HG03066 (cell line): ENCODE measurements at regions not wholly inside any gene's neighbourhood (a gene's known extent, or its start where the extent isn't known, plus 50 kb on each side); places are given as distances from the start of the nearest gene placed in this dataset.

ENCODE experiments used
- ATAC-seq: cut with Tn5 transposase; IDR thresholded peaks from one replicate; pipeline ENCODE4 v1.9.1; 2021; ENCODE audit warnings: low read depth; ENCODE audit not compliant: unreplicated experiment

- ATAC-seq: no peak
Measured at GRCh38 chr3:22536541-22536940, 666.6 kb upstream of the UBE2E2 start.

DNA sequence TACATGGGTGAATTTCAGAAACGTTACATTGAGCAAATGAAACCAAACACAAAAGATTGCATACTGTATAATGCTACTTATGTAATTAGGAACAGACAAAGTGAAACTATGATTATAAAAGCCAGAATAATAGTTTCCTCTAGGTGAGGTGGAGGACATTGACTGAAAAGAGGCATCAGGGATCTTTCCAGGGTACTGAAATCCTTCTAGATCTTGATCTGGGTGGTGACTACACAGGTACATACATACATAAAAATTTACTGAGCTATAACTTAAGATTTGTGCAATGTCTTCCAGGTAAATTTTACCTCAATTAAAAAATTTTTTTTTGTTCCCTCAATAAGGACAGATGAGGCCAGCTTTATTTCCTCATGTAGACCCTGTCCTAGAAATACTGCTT is 665.6 kb upstream of the UBE2E2 start:
- ATAC-seq: no peak

GRCh38 chr3:22542311-22542710 is 660.8 kb upstream of the UBE2E2 start:
- no peak for ATAC-seq

GRCh38 chr3:22555753-22556435 is 647.2 kb upstream of the UBE2E2 start:
- no peak for ATAC-seq

DNA sequence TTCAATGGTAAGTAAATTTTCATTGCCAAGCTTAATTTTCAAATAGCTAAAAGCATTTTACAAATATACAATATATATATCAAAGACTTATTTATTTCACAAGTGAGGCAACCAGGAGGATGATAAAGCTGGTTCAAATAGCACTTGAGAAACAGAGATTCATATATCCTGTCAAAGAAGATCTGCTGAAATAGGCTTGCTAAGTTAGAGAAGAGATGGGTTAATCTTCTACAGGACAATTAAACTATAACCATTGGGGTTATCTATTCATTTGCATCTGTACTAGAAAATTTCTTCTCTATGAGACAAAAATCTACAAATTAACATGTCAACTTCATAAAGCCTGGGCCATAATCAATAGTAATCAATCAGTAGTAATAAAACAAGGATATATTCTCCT is 637.7 kb upstream of the UBE2E2 start:
- no peak for ATAC-seq

GRCh38 chr3:22568285-22568684 is 634.8 kb upstream of the UBE2E2 start:
- ATAC-seq: no peak

GRCh38 chr3:22569570-22569969 is 633.6 kb upstream of the UBE2E2 start:
- ATAC-seq: no peak

GRCh38 chr3:22581007-22581406 is 622.1 kb upstream of the UBE2E2 start:
- ATAC-seq: no peak

GRCh38 chr3:22582266-22582665 is 620.9 kb upstream of the UBE2E2 start:
- ATAC-seq: no peak

- ATAC-seq: no peak
Measured at GRCh38 chr3:22585504-22585903, 617.6 kb upstream of the UBE2E2 start.

DNA sequence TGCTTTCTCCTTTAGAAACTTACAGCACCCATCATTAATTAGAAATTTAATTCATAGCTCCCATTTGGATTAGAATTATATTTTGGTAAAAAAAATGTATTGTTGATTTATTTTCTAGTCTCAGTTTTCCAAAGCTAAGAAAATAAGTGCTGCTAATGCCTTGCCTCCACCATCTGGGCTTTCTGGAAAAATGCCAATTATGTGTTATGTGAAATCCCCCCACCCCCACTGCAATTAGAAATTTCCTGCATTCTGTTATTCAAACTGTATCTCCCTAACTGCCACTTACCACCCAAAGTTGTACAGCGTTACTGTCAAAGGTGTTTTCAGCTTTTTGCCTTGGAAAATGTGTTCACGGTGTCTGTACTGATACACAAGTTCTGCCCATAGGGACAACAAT is 617.2 kb upstream of the UBE2E2 start:
- no peak for ATAC-seq

DNA sequence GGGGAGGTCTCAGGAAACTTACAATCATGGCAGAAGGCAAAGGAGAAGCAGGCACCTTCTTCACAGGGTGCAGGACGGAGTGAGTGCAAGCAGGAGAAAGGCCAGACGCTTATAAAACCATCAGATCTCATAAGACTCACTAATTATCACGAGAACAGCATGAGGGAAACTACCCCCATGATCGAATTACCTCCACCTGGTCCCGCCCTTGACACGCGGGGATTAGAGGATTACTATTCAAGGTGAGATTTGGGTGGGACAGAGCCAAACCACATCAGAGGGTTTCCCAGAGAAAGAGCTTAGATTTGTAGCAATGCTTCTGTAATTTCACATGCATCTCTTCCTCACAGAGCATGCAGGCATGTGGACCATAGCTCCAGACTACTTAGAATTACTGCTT is 615.7 kb upstream of the UBE2E2 start:
- no peak for ATAC-seq

GRCh38 chr3:22593638-22594037 is 609.5 kb upstream of the UBE2E2 start:
- no peak for ATAC-seq

GRCh38 chr3:22594990-22595389 is 608.1 kb upstream of the UBE2E2 start:
- no peak for ATAC-seq

DNA sequence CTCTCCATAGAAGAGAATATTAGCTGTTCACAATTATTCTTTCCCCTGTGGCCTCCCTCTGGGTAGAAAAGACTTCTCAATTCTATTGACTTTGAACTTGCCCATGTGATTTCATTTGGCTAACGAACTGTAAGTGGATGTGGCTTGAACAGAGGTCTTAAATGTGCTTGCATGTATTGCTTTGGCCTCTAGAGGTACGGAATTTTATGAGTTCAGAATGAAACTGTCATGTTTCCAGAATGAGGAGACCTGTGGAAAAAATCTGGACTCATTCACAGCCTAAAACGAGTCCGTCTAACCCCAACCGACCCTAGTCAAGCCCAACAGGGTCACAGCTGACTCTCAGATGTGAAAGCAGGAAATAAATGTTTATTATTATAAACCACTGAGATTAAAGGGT is 596.7 kb upstream of the UBE2E2 start:
- ATAC-seq: no peak

DNA sequence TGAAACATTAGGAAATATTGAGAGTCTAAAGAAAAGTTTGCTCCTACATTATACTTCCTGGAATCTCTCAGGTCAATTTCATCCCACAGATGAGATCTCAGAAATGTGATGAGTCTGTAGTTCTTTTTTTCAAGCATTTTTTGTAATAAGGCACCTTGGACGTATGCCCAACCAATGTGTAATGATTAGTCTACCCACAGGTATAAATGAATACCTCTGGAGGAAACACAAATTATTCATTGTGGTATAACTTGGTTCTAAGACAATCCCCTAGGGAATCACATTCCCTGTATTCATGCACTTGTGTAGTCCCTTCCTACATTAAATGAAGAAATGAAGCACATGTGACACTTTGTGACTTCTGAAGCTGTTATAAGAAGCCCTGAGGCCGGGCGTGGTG is 596.2 kb upstream of the UBE2E2 start:
- no peak for ATAC-seq

DNA sequence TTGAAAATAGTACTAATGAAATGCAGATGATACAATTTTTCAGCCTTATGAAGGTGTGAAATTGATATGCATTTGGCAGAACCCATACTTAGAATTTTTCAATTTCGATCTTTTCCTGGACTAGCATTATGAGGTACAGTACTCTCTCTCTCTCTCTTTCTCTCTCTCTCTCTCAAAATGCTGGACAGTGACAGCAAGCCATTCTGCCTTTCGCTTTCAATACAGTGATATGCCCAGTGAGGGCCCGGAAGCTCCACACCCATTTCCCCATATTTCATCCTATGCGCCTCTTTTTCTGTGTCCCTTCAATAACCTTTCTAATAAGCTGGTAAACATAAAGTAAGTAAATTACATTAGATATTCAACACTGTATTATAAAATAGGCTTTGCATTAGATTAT is 595.0 kb upstream of the UBE2E2 start:
- ATAC-seq: no peak

- ATAC-seq: no peak
Measured at GRCh38 chr3:22608721-22609120, 594.4 kb upstream of the UBE2E2 start.

- no peak for ATAC-seq
Measured at GRCh38 chr3:22609139-22609538, 594.0 kb upstream of the UBE2E2 start.

DNA sequence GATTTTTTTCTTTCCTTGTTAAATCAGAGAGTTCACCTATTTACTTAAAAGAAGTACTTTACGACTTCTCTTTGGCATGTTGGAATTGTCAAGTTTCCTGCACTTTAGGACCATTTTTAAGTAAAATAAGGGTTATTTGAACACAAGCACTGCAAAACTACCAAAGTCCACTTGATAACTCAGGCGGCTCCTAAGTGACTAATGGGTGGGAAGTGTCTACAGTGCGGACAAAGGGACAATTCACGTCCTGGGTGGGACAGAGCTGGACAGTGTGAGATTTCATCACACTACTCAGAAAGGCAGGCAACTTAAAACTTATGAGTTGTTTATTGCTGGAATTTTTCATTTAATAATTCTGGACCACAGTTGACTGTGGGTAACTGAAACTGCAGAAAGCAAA is 590.2 kb upstream of the UBE2E2 start:
- no peak for ATAC-seq

DNA sequence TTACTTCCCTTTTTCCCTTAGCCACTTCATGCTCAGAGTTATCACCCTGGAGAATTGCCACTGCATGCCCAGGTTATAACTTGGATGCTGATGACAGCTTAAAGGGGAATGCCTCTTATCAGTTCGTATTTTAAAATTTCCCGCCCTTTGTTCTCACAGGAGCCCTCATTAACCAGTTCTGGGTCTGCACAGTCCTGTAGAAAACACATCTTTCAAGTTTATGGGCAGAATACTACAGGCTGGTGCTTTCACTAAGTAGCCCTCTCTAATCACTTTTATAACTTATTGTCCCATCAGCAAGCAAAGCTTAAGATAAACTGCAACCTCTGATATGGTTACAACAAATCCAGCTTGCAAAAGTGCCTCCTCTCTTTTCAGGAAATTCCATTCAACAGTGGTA is 587.3 kb upstream of the UBE2E2 start:
- no peak for ATAC-seq

DNA sequence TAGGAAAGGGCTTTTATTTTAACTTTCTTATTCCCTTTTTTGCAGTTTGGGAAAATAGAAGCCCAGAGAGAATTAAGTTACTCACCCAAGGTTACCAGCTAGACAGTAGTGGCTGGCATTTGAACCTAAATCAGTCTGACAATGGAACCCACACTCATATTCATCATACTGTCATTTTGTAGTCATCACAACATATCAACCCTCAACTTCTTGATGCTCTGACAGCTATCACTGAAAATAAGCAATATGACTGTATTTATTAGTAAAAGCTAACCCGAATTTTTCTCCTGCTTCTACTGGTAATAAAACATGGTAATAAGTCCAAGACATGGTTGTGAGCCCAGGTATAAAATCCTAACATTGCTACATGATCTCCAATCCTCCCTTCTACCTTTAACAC is 585.8 kb upstream of the UBE2E2 start:
- no peak for ATAC-seq

DNA sequence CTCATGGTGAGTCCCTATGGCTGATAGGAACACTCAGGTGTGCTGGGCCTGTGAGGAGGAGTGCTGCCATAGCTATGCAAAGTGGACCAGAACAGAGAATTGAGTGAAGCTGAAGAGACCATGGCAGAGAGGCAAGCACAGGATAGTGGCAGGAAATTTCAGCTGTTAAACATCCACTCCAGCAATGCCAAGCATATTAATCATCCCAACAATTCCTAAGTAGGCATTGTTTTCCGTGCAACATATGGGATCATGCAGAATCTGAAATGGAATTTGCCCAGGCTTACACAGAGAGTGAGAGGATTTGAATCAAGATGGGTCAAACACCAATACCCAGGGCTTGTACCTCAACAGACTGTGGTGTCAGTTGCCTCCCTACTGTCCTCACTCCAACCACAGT is 582.6 kb upstream of the UBE2E2 start:
- ATAC-seq: no peak
